ENCODE measurements at regions not wholly inside any gene's neighbourhood (a gene's known extent, or its start where the extent isn't known, plus 50 kb on each side); places are given as distances from the start of the nearest gene placed in this dataset.
"Not testable (repeated sequence)": the region's sequence is repeated elsewhere in the genome, so short reads cannot be mapped to it uniquely, and the experiment has no call there.

GRCh38 chr12:125861299-125862281, 796.4 kb downstream of the AACS start (continued):
- TF ChIP-seq ZNF462 (CRISPR knock-in tag; IDR thresholded peaks at IDR 0.05) (no peak), EZH2phosphoT487 (IDR thresholded peaks at IDR 0.05; ENCODE audit: unreplicated experiment) (no peak), ZNF331 (CRISPR knock-in tag; IDR thresholded peaks at IDR 0.05; ENCODE audit: low read depth) (no peak)

DNA sequence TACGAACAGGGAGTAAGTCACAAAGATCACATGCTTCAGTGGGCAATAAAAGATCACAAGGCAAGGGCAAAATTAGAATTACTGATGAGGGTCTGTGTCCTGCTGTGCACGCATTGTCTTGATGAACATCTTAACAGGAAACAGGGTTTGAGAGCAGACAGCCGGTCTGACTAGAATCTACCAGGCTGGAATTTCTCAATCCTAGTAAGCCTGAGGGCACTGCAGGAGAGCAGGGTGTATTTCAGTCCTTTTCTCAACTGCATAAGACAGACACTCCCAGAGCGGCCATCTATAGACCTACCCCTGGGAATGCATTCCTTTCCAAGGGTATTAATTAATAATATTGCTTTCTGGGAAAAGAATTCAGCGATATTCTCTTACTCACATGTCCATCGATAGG, 800.0 kb downstream of the AACS start:
- H3K27me3 Mint-ChIP-seq (ENCODE audit: insufficient read depth, low read depth, poor library complexity); ATAC-seq; H3K36me3 ChIP-seq (ENCODE audit: insufficient read depth); H3K4me3 Mint-ChIP-seq; H3K79me2 ChIP-seq (replicated peaks; ENCODE audit: insufficient read depth); H3K4me3 ChIP-seq; DNase-seq (ENCODE audit: low spot score); H3K27ac ChIP-seq (ENCODE audit: low read depth); H3K4me1 ChIP-seq (ENCODE audit: insufficient read depth); H3K27ac Mint-ChIP-seq; H3K4me1 Mint-ChIP-seq; H3F3A ChIP-seq (replicated peaks; ENCODE audit: low read depth); H3K9me2 ChIP-seq (ENCODE audit: insufficient read depth); H3K27me3 ChIP-seq (ENCODE audit: insufficient read depth); H3K4me2 ChIP-seq; H2AFZ ChIP-seq; H4K20me1 ChIP-seq (replicated peaks; ENCODE audit: insufficient read depth): not testable (repeated sequence)
- H3K36me3 Mint-ChIP-seq (ENCODE audit: low read depth), result peaks cover 23% of the 10 kb centered on the region
- H3K9me3 Mint-ChIP-seq, result peaks cover 91% of the 10 kb centered on the region
